ENCODE measurements at regions not wholly inside any gene's neighbourhood (a gene's known extent, or its start where the extent isn't known, plus 50 kb on each side); places are given as distances from the start of the nearest gene placed in this dataset.

GRCh38 chr2:19439081-19439480 is 80.7 kb upstream of the OSR1 start:
- DNase-seq (ENCODE audit: low spot score): no peak

GRCh38 chr2:19435815-19436214 is 77.4 kb upstream of the OSR1 start:
- DNase-seq (ENCODE audit: low spot score): no peak

- DNase-seq (ENCODE audit: low spot score): no peak
These were observed 76.0 kb upstream of the OSR1 start for GRCh38 chr2:19434413-19434812.

GRCh38 chr2:19426941-19427340 is 68.5 kb upstream of the OSR1 start:
- DNase-seq (ENCODE audit: low spot score): no peak

GRCh38 chr2:19426144-19426543 is 67.7 kb upstream of the OSR1 start:
- no peak for DNase-seq (ENCODE audit: low spot score)

GRCh38 chr2:19425419-19425818 is 67.0 kb upstream of the OSR1 start:
- no peak for DNase-seq (ENCODE audit: low spot score)

GRCh38 chr2:19419211-19419880 is 60.9 kb upstream of the OSR1 start:
- no peak for DNase-seq (ENCODE audit: low spot score)

GRCh38 chr2:19416784-19417684 is 58.6 kb upstream of the OSR1 start:
- DNase-seq (ENCODE audit: low spot score): no peak

- DNase-seq (ENCODE audit: low spot score): no peak
These were observed 57.7 kb upstream of the OSR1 start for GRCh38 chr2:19416083-19416482.

- DNase-seq (ENCODE audit: low spot score): no peak
These were observed 50.6 kb upstream of the OSR1 start for GRCh38 chr2:19409046-19409445.

GRCh38 chr2:19408592-19408991 is 50.2 kb upstream of the OSR1 start:
- DNase-seq (ENCODE audit: low spot score): no peak
